Cardiac fibroblast (primary cell): ENCODE measurements at regions not wholly inside any gene's neighbourhood (a gene's known extent, or its start where the extent isn't known, plus 50 kb on each side); places are given as distances from the start of the nearest gene placed in this dataset.

Experiments
- DNase-seq, 2 donors: peaks; one replicate each; pipeline versions ENCODE4 v3.0.0 to v3.0.0-alpha.2; 2010; ENCODE audit warnings: low read depth in 2 of 2
- H3K4me3 ChIP-seq, 2 donors: replicated peaks in 1 of 2; 1 replicate in 1 of 2; 2 replicates in 1 of 2; pipeline ENCODE4 v1.5.1; 2011; ENCODE audit warnings: low read depth in 2 of 2, low read length in 2 of 2, mild to moderate bottlenecking in 2 of 2, moderate library complexity in 1 of 2
- TF ChIP-seq, protein P1 (sequence below): IDR thresholded peaks from one replicate; pipeline ENCODE4 v1.5.1; 2011; ENCODE audit warnings: low read depth, mild to moderate bottlenecking, low read length, inconsistent platforms

DNA sequence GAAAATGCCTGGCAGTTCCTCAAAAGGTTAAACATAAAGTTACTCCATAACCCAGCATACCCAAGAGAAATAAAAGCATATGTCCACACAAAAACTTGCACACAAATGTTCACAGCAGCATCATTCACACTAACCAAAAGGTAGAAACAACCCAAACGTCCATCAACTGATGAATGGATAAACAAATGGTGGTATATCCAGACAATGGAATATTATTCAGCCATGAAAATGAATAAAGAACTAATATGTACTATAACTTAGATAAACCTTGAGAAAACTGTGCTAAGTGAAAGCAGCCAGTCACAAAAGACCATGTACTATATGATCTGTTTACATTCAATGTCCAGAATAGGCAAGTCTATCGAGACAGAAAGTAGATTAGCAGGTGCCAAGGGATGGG, 60.4 kb downstream of the CAMK2N1 start:
- TF ChIP-seq, protein P1, sequence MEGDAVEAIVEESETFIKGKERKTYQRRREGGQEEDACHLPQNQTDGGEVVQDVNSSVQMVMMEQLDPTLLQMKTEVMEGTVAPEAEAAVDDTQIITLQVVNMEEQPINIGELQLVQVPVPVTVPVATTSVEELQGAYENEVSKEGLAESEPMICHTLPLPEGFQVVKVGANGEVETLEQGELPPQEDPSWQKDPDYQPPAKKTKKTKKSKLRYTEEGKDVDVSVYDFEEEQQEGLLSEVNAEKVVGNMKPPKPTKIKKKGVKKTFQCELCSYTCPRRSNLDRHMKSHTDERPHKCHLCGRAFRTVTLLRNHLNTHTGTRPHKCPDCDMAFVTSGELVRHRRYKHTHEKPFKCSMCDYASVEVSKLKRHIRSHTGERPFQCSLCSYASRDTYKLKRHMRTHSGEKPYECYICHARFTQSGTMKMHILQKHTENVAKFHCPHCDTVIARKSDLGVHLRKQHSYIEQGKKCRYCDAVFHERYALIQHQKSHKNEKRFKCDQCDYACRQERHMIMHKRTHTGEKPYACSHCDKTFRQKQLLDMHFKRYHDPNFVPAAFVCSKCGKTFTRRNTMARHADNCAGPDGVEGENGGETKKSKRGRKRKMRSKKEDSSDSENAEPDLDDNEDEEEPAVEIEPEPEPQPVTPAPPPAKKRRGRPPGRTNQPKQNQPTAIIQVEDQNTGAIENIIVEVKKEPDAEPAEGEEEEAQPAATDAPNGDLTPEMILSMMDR, result no peak
- no peak overlapping the region for H3K4me3 ChIP-seq
- no peak for DNase-seq

DNA sequence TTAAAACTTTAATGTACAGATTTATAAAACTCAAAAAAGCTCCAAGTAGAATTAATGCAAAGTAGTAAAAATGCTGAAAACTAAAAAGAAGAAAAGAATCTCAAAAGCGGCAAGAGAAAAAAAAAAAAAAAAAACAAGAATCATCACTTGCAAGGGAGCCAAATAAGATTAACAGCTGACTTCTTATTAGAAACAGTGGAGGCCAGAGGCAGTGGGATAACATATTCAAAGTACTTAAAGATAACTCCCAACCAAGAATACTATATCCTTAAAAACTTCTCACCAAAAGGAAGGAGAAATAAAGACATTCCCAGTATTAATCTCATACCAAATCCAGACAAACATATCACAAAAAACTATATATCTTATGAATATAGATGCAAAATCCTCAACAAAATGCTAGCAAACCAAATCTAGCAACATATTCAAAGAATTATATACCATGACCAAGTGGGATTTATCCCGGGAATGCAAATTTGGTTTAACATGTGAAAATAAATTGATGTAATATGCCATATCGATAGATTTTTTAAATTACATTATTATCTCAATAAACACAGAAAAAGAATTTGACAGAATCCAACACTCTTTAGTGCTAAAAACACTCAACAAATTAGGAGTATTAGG, 62.7 kb downstream of the CAMK2N1 start:
- DNase-seq, result no peak
- TF ChIP-seq, protein P1, result no peak
- H3K4me3 ChIP-seq, result no peak overlapping the region

DNA sequence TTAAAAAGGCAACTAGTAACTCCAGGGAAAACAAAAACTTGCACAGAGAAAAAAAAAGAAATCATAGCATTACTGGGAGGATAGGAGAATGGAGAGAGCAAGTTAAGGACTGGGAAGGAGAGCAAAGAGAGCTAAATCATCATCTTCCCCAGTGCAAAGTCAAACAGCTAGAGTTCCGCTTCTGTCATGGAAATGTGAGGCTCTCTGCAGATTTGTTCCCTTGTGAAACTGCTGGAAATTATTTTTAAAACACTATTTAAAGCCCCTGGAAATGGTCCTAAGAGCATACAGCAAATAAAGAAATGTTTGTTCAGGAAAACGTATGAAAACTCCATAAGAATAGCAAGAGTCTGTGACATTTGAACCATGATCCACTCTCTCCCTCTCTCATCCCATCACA, 64.6 kb downstream of the CAMK2N1 start:
- no peak for DNase-seq
- TF ChIP-seq, protein P1, result no peak
- no peak overlapping the region for H3K4me3 ChIP-seq

DNA sequence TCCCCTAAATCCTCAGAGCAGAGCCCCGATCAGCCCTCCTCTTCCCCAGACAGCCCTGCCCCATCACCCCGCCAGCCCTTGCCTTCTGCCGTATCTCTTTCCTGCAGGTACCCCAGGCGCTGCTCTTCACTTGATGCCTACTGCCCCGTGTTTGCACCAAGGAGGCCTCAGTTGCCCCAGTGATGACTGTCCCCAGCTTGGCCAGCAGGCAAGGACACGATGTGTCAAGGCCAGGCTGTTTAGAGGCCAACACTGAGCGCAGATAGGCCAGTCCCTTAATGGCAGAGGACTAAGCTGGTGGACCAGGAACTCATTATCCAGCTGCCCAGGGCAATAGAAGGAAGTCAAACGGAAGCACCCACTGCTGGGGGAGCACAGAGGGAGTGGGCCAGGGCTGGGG, 68.4 kb downstream of the CAMK2N1 start:
- TF ChIP-seq, protein P1, result no peak
- DNase-seq, result no peak
- no peak overlapping the region for H3K4me3 ChIP-seq

DNA sequence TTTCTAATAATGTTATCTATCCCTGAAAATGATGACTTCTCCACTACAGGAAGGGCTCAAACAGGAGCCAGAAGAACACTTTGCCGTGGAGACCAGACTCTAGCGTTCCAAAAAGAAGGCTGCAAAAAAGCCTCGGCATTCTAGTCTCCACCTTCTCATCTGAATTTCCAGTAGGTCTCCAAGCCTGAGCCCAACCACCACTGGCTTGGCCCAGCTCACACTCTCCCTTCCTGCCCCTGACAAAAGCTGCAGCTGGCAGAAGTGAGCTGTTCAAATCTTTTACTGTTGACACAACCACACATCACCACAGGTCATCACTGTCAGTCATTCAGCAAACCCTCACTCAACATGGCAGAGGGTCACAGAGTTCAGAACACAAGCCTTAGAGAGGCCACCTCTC, 69.3 kb downstream of the CAMK2N1 start:
- TF ChIP-seq, protein P1, result no peak
- no peak for DNase-seq
- no peak overlapping the region for H3K4me3 ChIP-seq

DNA sequence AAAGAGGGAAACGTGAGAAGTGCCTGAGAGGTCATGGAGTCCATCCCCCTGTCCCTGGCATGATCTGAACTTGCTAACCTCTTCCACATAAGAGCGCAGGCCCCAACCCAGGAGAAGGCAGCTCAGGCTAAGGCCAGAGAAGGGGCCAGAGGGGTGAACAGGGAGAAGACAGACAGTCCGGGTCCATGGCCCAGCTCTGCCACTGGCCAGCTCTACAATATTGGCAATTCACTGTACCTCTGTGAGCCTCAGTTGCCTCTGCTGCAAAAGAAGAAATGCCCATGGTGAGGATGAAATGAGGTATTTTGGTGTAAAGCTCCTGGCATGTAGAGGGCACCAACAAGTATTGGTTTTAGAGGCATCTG, 72.3 kb downstream of the CAMK2N1 start:
- DNase-seq, result no peak
- TF ChIP-seq, protein P1, result no peak

DNA sequence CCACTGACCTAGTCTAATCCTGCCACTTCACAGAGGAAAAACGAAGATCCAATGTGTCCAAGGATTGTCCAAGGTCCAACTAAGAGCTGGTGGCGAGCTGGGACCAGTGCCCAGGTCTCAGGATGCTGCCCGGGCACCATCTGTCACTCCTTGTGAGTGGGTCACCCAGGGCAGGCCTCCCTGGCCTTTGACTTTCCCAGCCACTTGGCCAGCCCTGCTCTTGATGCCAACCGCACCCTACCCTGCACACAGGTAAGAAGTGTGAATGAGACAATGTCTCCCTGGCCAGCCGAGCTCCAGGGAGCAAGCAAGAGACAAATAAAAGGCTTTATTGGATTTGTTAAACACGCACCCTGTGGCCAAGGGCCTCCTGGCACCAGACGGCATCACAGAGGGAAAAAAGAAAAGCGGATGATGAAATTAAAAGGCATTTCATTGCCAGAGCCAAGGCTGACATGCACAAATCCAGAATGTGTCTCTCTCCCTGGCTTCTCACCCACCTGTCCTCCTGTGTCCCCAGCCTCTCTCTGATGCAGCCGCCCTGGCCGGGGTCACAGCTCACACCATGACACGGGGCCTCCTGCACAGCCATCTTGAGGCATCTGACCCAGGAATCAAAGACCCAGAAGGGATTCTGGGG, 72.8 kb downstream of the CAMK2N1 start:
- DNase-seq, result no peak
- H3K4me3 ChIP-seq, result no peak overlapping the region
- TF ChIP-seq, protein P1, result no peak

More for the DNA sequence above, 72.3 kb downstream of the CAMK2N1 start:
- H3K4me3 ChIP-seq, result no peak overlapping the region
